Esophagus (tissue), 2 donors: ENCODE measurements at regions not wholly inside any gene's neighbourhood (a gene's known extent, or its start where the extent isn't known, plus 50 kb on each side); places are given as distances from the start of the nearest gene placed in this dataset.

Experiments
- H3K27ac ChIP-seq, 2 donors: one replicate each; pipeline ENCODE4 v1.5.1; 2013; ENCODE audit warnings: low read depth in 2 of 2, mild to moderate bottlenecking in 2 of 2, inconsistent platforms in 1 of 2, low read length in 1 of 2, moderate library complexity in 1 of 2
- H3K27me3 ChIP-seq, 2 donors: one replicate each; pipeline ENCODE4 v1.6.1; 2013; ENCODE audit warnings: low read length in 2 of 2, control low read depth in 1 of 2, mild to moderate bottlenecking in 1 of 2; ENCODE audit not compliant: insufficient read depth in 2 of 2, control insufficient read depth in 1 of 2
- H3K36me3 ChIP-seq, 2 donors: one replicate each; pipeline ENCODE4 v1.6.1; 2013; ENCODE audit warnings: low read length in 1 of 2; ENCODE audit not compliant: control insufficient read depth in 2 of 2, insufficient read depth in 2 of 2
- H3K4me1 ChIP-seq, 2 donors: one replicate each; pipeline ENCODE4 v1.6.1; 2013; ENCODE audit warnings: low read length in 1 of 2; ENCODE audit not compliant: control insufficient read depth in 2 of 2, insufficient read depth in 2 of 2
- H3K4me3 ChIP-seq, 2 donors: one replicate each; pipeline ENCODE4 v1.5.1; 2013; ENCODE audit warnings: low read length in 2 of 2, mild to moderate bottlenecking in 2 of 2, low read depth in 1 of 2, moderate library complexity in 1 of 2
- H3K9me3 ChIP-seq, 2 donors: one replicate each; pipeline ENCODE4 v1.6.1; 2013; ENCODE audit warnings: mild to moderate bottlenecking in 2 of 2, low read depth in 1 of 2, low read length in 1 of 2, moderate library complexity in 1 of 2; ENCODE audit not compliant: control insufficient read depth in 2 of 2, insufficient read depth in 1 of 2
- WGBS, 2 donors: extraction: QIAGEN DNeasy Blood & Tissue Kit; methylation state at CpG; one replicate each; pipeline ENCODE4 v1.1.7; 2013; 5-methylcytosine and 5-hydroxymethylcytosine counted together
- donor health status: healthy with polysubstance abuse.
- donor health status: Bipolar disorder and iron deficiency.

DNA sequence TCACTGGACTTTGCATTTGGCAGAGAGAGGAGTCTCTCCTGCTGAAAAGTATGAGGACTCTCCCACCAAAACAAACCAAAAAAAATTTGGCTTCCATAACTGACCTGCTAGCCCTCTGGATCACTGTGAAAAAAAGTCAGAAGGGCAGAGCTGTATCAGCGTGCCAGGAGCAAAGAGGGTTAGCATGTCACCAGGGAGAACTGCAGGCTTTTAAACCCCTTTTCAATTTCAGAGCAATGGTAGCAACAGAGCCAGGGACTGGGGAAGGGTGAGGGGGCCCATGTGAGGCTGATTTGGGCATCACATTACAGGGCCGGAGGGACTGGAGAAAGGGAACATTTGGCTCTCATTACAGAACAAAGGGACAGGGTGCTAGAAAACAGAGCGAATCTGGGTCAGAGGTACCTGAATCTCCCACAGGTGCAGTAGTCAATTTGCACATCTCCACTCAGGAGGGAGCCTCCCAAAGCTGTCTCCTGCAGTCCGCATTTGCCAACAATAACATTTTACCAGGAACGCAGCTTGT lies 185.7 kb upstream of the EYA4 start:
- no peaks in the 10 kb centered on the region for H3K4me1 ChIP-seq
- H3K27me3 ChIP-seq, result no peaks in the 10 kb centered on the region
- WGBS, 2 donors, result 53 to 54% methylated on average over 5 of the region's 5 CpGs
- H3K4me3 ChIP-seq, result no peak overlapping the region
- no peak overlapping the region for H3K27ac ChIP-seq
- no peaks in the 10 kb centered on the region for H3K36me3 ChIP-seq
- H3K9me3 ChIP-seq, result no peaks in the 10 kb centered on the region

DNA sequence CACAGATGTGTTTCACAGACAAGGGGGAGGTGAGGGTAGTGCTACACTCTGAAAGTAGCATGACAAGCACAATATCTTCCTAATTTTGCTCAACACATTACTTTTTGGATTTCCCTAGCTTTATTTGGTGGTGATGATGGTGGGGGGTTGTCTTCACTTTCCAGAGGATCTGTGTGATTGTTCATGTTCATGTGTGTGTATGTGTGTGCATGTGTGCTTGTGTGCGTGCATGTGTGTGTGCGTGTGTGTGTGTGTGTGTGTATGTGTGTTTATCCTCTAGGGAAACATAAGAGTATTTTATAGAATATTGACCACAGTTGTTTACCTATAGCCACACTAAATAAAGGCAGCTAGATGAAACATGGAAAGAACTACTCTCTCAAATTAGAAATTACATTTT lies 183.8 kb upstream of the EYA4 start:
- 88 to 95% methylated on average over 2 of the region's 2 CpGs for WGBS, 2 donors
- H3K36me3 ChIP-seq, result no peaks in the 10 kb centered on the region
- H3K9me3 ChIP-seq, result no peaks in the 10 kb centered on the region
- no peak overlapping the region for H3K4me3 ChIP-seq
- no peaks in the 10 kb centered on the region for H3K27me3 ChIP-seq
- H3K4me1 ChIP-seq, result no peaks in the 10 kb centered on the region
- H3K27ac ChIP-seq, result no peak overlapping the region

DNA sequence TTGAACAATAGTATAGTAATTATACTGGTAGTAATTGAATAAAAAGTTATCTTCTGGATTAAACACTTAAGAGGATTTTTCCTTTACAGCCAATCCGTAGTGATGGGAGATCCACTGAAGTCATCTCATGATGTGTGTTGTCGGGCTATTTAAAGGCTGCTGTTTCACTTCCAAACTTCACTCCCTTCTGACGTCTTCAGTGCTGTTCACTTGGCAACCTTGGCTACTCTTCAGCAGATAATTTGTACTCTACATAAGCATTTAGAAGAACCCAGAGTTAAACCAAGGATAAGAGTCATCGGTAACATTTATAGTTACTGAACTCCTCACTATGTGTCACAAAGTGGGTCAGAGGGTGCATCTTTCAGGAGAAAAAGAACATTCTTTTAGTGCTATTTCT lies 179.1 kb upstream of the EYA4 start:
- Histone ChIP-seq H3K27ac (no peak overlapping the region), H3K4me1 (no peaks in the 10 kb centered on the region), H3K36me3 (no peaks in the 10 kb centered on the region), H3K4me3 (no peak overlapping the region), H3K9me3 (no peaks in the 10 kb centered on the region), H3K27me3 (no peaks in the 10 kb centered on the region)
- WGBS, 2 donors, result 67 to 68% methylated on average over 4 of the region's 4 CpGs

DNA sequence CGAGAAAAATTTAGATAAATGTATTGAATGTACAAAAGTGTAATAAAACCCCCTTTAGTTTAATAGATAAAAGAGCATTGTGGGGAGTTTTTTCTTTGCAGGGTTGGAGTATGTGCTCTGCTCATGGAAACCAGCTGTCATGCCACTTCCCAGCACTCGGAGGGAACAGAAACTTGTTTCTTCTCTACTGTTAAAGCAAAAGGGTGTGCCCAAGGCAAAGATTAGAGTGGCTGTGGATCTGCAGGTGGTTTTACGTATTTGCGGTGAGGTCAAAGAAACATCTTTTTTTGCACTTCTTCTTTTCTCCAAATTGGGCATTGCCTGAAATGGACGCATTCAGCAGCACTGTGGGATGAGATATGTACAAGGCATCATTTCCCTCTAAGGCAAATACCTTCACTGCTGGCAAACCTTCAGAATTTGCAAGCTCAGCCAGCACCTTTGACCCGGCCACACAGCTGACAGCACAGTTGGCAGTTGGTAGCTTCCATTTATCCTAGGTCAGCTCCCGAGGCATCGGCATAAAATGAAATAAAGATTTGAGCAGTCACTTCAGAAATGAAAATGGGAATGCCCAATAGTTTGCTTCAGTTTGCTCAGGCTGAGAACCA lies 178.4 kb upstream of the EYA4 start:
- Histone ChIP-seq H3K27ac (no peak overlapping the region), H3K9me3 (no peaks in the 10 kb centered on the region), H3K4me1 (no peaks in the 10 kb centered on the region), H3K4me3 (no peak overlapping the region), H3K27me3 (no peaks in the 10 kb centered on the region), H3K36me3 (no peaks in the 10 kb centered on the region)
- WGBS, 2 donors, result 72 to 74% methylated on average over 8 of the region's 8 CpGs

DNA sequence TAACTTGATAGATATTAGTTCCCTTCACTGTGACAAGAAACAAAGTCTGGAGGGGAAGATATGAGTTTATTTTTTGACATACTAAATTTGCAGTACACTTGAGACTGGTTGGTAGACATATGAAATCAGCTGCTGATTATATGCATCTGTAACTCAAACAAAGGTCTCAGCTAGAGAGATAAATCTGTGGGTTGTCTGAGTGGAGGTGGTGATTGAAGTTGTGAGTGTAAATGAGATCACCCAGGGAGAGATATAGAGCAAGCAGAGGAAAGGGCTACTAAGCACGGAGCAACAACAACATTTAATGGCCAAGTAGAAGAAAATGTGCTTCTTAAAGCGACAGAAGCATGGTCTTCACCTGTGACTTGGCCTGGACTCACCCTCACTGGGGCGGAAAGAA lies 173.2 kb upstream of the EYA4 start:
- H3K27ac ChIP-seq, result no peak overlapping the region
- no peaks in the 10 kb centered on the region for H3K9me3 ChIP-seq
- H3K27me3 ChIP-seq, result no peaks in the 10 kb centered on the region
- no peak overlapping the region for H3K4me3 ChIP-seq
- no peaks in the 10 kb centered on the region for H3K36me3 ChIP-seq
- WGBS, 2 donors, result 66 to 68% methylated on average over 3 of the region's 3 CpGs
- no peaks in the 10 kb centered on the region for H3K4me1 ChIP-seq

DNA sequence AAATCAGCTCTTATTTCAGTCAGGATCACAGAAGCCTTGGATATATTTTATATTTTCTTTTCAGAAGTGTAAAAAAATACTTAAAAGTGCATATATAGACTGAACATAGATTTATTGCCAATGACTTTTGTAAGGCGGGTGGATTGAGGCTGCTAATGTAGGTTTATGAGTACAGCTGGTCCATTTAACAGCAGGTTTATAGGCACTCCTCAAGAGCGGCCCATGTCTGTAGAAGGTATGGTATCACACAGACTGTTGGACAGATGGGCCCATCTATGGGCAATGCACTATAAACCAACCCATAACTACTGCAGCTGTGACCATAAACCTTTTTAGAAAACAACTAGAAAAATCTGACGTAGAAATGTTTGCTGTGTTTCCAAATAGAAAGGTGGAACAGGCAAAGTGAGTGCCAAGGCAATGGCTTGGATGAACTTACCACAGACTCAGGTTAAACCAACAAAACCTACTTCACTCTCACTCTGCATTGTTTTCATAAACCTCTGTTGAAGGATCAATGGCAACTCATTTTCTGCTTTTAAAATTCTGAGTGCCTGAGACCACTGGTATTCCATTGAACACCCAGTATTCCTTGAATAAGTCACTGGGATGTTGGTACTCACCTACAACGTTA lies 170.6 kb upstream of the EYA4 start:
- Histone ChIP-seq H3K27me3 (no peaks in the 10 kb centered on the region), H3K27ac (no peak overlapping the region), H3K9me3 (no peaks in the 10 kb centered on the region), H3K4me1 (no peaks in the 10 kb centered on the region), H3K4me3 (no peak overlapping the region), H3K36me3 (no peaks in the 10 kb centered on the region)
- 67 to 73% methylated on average over 4 of the region's 4 CpGs for WGBS, 2 donors

DNA sequence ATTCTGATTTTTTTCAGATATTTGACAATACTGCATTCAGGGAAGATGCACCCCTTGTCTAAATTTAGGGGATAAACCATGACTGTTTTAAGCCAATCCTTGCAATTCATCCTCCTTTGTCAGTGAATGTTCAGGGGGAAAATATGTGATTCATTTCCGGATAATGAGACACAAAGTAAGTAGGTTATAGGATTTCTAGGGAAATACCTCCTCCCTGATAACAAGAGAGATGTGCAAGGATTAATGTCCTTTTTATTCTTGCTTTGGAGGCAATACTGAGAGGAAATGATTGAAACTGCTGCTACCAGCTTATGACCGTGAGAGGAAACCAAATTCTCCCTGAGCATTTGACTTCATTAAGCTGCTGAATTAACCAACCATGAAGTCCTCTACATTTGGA lies 161.3 kb upstream of the EYA4 start:
- no peaks in the 10 kb centered on the region for H3K4me1 ChIP-seq
- H3K27me3 ChIP-seq, result no peaks in the 10 kb centered on the region
- no peak overlapping the region for H3K27ac ChIP-seq
- H3K9me3 ChIP-seq, result no peaks in the 10 kb centered on the region
- 59 to 61% methylated on average over 2 of the region's 2 CpGs for WGBS, 2 donors
- H3K4me3 ChIP-seq, result no peak overlapping the region
- no peaks in the 10 kb centered on the region for H3K36me3 ChIP-seq

DNA sequence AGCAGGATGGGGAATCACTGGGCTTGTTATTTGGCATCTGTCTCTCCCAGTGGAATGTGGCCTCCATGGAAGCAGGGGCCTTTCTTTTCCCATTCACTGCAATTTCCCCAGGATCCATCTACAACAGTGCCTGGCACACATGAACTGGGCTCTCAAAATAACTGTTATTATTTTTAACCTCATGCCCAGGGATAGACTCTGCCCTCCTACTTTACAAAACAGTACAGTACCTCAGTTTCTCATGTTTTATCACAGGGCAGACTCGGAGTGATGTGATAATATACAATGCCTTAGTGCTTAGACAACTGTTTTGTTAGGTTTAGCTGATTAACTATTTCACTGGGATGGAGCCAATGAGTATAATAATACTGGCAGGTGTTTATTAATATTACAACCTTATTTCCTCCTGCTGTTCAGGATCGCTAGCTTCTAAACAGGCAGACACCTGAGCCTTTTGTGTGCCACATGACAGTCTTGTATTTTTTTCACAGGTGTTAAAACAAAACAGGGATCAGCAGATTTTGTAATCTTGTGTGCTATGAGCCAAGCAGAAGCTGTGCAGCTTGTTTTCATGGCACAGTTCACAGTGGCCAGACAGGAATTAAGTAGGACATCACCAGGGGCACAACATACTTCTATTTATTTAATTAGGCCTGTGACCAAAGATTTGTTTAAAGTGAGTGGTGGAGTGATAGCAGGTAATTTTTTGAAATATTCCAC lies 157.7 kb upstream of the EYA4 start:
- no peaks in the 10 kb centered on the region for H3K27me3 ChIP-seq
- H3K36me3 ChIP-seq, result no peaks in the 10 kb centered on the region
- no peak overlapping the region for H3K27ac ChIP-seq
- H3K4me1 ChIP-seq, result no peaks in the 10 kb centered on the region
- WGBS, 2 donors, result 44 to 45% methylated on average over 2 of the region's 2 CpGs
- H3K4me3 ChIP-seq, result no peak overlapping the region
- peaks cover 2% of the 10 kb centered on the region in 2 donors for H3K9me3 ChIP-seq

DNA sequence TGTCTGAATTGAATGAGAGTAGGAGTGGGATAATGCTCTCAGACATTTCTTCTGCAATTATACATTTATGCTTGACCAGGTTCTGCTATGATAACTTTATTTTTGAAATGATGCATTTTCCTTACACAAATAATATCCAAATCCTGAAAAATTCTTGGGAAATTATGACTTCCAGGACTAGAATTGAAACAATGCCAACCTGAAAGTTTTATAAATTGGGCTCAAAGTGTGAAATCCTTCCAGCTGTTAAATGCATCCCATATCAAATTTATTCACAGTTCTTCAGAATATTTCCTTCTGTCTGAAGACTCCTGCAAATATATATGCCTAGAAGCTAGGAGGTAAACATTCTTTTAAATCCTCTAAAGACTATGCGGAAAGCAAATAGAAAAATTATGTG lies 155.7 kb upstream of the EYA4 start:
- no peaks in the 10 kb centered on the region for H3K27me3 ChIP-seq
- H3K27ac ChIP-seq, result no peak overlapping the region
- H3K4me1 ChIP-seq, result no peaks in the 10 kb centered on the region
- peaks cover 2% of the 10 kb centered on the region in 2 donors for H3K9me3 ChIP-seq
- H3K36me3 ChIP-seq, result no peaks in the 10 kb centered on the region
- 70 to 79% methylated on average over 1 of the region's 1 CpG for WGBS, 2 donors
- H3K4me3 ChIP-seq, result no peak overlapping the region
